C4-2B (cell line): ENCODE measurements at regions not wholly inside any gene's neighbourhood (a gene's known extent, or its start where the extent isn't known, plus 50 kb on each side); places are given as distances from the start of the nearest gene placed in this dataset.

ENCODE experiments used
- H3K27ac ChIP-seq: fragments of 450-650 bp; 2 replicates; pipeline ENCODE4 v1.5.1; 2017
- ZFX ChIP-seq: fragments of 450-650 bp; IDR thresholded peaks from 2 replicates; pipeline ENCODE4 v1.6.1; 2017
- TF ChIP-seq, protein P1 (sequence below): fragments of 450-650 bp; conservative IDR thresholded peaks from 2 replicates; pipeline ENCODE4 v1.5.1; 2017; ENCODE audit warnings: mild to moderate bottlenecking

DNA sequence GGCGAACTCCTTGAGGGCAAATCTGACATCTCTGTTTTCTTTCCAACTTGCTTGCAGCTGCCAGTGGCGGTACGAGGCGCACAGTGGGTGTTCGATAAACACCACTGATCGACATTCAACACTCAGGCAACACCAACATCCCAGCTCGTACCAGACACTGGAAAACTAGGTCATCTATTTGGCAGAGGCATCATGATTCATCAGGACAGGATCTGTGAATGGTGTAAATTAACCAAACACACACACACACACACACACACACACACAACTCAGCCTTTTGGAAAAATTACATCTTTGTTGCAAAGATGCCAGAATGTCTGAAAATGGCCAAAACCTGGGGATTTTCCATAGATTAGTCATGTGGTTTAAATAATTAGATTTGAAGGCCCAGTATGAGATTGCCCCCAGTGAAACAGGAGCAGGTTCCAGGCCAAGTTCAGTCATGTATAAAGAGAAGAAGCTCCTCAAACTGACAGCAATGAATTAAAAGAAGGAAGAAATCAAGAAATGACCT lies 150.5 kb upstream of the NCKAP5 start:
- no peak for TF ChIP-seq ZFX
- TF ChIP-seq, protein P1, sequence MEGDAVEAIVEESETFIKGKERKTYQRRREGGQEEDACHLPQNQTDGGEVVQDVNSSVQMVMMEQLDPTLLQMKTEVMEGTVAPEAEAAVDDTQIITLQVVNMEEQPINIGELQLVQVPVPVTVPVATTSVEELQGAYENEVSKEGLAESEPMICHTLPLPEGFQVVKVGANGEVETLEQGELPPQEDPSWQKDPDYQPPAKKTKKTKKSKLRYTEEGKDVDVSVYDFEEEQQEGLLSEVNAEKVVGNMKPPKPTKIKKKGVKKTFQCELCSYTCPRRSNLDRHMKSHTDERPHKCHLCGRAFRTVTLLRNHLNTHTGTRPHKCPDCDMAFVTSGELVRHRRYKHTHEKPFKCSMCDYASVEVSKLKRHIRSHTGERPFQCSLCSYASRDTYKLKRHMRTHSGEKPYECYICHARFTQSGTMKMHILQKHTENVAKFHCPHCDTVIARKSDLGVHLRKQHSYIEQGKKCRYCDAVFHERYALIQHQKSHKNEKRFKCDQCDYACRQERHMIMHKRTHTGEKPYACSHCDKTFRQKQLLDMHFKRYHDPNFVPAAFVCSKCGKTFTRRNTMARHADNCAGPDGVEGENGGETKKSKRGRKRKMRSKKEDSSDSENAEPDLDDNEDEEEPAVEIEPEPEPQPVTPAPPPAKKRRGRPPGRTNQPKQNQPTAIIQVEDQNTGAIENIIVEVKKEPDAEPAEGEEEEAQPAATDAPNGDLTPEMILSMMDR, result no peak
- H3K27ac ChIP-seq, result no peak overlapping the region

DNA sequence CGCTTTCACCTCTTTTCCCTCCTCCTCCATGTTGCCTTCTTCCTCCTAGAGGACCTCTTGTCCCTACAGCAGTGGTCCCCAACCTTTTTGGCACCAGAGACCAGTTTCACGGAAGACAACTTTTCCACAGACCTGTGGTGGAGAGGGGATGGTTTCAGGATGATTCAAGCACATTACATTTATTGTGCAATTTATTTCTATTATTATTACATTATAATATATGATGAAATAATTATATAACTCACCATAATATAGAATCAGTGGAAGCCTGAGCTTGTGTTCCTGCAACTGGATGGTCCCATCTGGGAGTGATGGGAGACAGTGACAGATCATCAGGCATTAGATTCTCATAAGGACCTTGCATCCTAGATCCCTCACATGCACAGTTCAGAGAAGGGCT lies 152.2 kb upstream of the NCKAP5 start:
- TF ChIP-seq ZFX, result no peak
- TF ChIP-seq, protein P1, result no peak
- no peak overlapping the region for H3K27ac ChIP-seq

DNA sequence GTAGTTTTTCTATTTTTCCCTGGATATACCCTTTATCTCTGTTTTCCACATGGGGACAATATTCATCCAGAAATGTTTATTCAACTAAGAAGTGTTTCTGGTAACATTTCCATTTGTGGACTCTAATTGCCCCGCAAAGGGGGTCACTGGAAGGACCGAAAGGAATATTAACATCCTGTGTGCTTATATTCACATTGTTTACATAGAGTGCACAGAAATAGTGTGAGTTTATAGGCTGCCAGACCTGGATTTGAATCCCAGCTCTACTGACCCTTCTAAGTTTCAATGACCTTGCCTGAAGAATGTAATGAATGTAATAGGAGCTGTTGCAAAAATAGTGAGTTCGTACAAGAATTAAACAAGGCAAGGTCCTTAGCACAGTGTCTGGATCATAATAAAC lies 152.9 kb upstream of the NCKAP5 start:
- no peak overlapping the region for H3K27ac ChIP-seq
- TF ChIP-seq, protein P1, result no peak
- TF ChIP-seq ZFX, result no peak

DNA sequence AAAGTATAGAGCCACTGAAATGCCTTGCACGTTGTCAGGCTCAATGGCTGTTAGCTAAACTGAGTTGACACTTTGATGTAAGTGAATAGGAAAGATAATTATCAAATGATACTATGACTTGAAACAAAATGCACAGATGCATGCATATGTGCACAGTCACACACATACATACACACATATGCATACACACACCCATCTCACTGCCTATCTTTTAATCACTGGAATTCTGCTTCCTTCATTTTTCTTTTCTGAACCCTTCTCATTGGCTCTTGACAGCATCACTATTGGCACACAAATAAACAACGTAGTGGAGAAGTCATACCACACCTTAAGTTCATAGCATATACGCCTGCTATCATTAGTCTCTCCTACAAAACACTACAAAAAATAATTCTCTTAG lies 154.9 kb upstream of the NCKAP5 start:
- TF ChIP-seq ZFX, result no peak
- TF ChIP-seq, protein P1, result no peak
- no peak overlapping the region for H3K27ac ChIP-seq

DNA sequence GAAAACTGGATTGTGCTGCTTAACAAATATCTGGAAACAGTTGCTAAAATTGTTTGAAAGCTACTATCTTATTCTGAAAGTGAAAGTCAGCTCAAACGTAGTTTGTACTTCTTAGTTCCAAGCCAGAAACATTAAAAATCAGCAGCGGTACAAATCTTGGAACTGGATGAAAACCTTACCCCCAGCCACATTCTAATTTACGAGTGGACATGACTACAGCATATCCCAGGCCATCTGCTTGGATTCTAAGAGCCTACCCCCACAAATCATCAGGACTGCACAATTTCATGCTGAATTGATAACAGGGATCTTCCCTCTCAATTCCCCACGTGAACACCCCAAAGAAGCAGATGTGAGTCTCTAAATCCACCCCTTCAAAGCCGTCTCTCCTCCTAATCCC lies 158.7 kb upstream of the NCKAP5 start:
- TF ChIP-seq, protein P1, result no peak
- TF ChIP-seq ZFX, result no peak
- H3K27ac ChIP-seq, result no peak overlapping the region

DNA sequence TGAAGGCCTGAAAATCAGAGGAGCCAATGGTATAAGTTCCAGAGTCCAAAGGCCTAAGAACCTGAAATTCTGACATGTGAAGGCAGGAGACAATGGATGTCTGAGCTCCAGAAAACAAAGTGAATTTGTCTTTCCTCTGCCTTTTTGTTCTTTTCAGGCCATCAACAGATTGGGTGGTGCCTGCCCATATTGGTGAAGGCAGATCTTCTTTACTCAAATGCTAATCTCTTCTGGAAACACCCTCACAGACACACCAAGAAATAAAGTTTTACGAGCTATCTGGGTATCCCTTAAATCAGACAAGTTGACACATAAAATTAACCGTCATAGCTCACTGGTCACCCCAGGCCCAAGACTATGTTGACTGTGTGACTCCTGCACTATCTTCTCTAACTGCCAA lies 163.8 kb upstream of the NCKAP5 start:
- H3K27ac ChIP-seq, result no peak overlapping the region
- TF ChIP-seq, protein P1, result no peak
- TF ChIP-seq ZFX, result no peak

DNA sequence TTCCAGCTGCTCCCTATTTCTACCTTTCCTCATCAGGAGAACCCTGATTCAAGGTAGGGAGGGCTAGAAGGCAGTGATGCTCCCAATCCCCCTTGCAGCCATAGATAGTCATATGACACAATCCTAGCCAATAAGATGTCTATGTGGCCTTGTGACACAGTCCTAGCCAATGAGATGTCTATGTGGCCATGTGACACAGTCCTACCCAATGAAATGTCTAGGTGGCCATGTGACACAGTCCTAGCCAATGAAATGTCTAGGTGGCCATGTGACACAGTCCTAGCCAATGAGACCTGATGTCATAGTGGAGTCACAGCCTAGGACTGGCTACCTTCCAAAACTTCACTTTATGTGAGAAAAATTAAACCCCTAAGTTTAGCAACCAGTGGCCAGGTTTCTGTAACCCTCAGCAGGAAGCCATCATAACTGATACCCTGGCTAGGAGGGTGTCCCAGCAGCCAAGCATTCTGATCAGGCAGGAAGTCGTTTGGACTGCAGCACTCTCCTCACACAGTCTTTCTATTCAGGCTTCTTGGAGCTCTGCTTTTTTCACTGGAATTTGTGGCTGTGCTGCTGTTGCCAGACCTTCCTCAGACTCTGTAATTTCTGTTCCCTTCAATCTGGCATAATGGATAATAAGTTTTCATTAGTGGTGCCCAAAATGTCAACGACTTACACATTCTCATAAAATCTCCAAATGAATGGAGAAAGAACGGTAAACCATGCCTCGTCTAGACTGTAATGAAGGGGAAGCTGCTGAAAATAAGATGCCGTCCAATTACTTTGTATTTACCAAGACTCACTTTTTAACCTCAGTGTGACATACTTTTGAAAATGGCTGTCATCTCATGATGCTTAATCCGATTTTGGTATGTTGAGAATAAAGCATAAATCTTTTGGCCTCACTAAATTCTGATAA lies 165.0 kb upstream of the NCKAP5 start:
- TF ChIP-seq, protein P1, result no peak
- TF ChIP-seq ZFX, result no peak
- H3K27ac ChIP-seq, result no peak overlapping the region
